DOHH2 (cell line): ENCODE measurements at regions not wholly inside any gene's neighbourhood (a gene's known extent, or its start where the extent isn't known, plus 50 kb on each side); places are given as distances from the start of the nearest gene placed in this dataset.

ENCODE experiments used
- CTCF ChIP-seq: fragments of 200-600 bp; sonication (generic); IDR thresholded peaks from one replicate; pipeline ENCODE4 v1.5.1; 2014; ENCODE audit warnings: antibody characterized with exemption, mild to moderate bottlenecking, low read depth, low read length; ENCODE audit not compliant: poor library complexity, severe bottlenecking
- EZH2phosphoT487 ChIP-seq: fragments of 200-600 bp; sonication (generic); IDR thresholded peaks from 2 replicates; pipeline ENCODE4 v1.6.1; 2017; ENCODE audit warnings: borderline replicate concordance, mild to moderate bottlenecking, antibody characterized with exemption, low read length, moderate library complexity, mixed read lengths

GRCh38 chr3:59303452-59303851 lies 253.6 kb upstream of the CFAP20DC start:
- no peak for TF ChIP-seq CTCF
- TF ChIP-seq EZH2phosphoT487, result no peak
